Limb (tissue), 2 donors: ENCODE measurements at regions not wholly inside any gene's neighbourhood (a gene's known extent, or its start where the extent isn't known, plus 50 kb on each side); places are given as distances from the start of the nearest gene placed in this dataset.
A peak's percentile ranks its signal among the peaks of the same experiment; 100 is the strongest.

Source experiments
- DNase-seq, 2 donors: peaks; one replicate each; pipeline ENCODE4 v3.0.0-alpha.2; 2016; ENCODE audit errors: extremely low spot score in 2 of 2

DNA sequence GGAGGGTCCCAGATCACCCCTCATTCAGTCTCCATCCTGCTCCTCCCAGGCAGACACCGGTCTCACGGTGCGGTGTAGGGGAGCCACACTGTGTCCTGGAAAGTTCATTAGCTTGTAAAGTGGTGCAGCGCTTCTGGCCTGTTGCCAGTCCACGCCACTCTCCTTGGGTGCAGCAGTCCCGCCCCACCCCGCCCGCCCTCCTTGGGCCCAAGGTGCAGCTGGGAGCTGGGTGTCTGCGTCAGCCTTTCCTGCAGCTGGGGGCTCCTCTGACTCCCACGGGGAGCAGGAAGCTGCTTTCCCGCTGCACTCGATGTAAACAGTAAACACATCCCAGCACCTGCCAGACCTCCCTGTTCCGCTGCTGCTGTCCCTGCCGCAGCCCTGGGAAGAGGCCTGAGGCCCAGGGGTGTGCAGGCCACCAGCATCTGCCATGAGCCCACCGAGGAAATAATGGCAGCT is 53.8 kb upstream of the ASB18 start:
- no peak for DNase-seq

- no peak for DNase-seq
Observed at GRCh38 chr2:236318401-236318800, 54.2 kb upstream of the ASB18 start.

GRCh38 chr2:236319036-236319435 is 54.8 kb upstream of the ASB18 start:
- no peak for DNase-seq

DNA sequence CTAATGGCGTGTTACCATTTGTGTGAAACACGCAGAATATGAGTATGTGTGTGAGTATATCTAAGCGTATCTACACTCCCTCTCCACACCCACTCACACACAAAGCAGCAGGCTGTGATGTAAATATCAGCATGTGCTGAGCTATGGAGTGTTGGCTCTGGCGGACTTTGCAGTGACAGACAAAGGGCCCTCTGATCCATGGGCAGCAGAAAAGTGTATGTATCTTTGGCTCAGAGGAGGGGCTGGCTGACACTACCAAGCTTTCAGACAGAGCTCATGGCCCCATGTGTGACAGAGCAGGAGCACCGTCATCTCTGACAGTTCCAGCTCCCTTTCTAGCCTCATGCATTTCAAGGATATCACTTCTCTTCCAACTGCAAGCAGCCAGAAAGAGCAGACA is 57.2 kb upstream of the ASB18 start:
- DNase-seq, result no peak

DNA sequence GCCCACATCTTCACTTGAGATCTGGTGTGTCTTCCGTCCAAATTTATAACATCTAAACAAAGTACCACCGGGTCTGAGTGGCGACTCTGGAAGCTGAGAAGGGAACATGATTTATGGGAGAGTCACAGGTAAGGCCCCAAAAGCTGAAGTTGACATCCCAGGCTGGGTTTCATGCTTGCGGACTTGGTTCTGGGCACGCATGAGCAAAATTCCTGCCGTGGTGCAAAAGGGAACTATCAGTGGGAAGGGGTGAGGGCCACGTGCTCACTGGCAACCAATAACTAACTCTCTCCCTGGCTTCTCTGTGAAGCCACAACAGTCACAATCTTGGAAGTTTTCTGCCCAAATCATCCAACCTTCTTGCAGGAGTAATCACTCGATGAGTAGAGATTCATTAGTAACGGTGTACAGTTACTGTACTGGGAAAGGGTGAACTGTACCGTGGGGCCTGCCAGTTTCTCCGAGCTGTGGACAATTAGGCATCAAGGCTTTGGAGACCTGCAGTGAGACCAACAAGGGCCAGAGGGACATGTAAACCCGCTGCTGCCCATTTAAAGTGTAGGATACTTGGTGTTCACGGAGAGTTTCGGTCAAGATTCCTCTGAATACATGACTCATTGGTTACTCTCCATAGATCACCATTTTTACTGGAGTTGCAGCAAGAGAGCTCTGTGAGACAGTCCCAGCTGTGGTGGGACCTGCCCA is 69.4 kb upstream of the ASB18 start:
- no peak for DNase-seq

DNA sequence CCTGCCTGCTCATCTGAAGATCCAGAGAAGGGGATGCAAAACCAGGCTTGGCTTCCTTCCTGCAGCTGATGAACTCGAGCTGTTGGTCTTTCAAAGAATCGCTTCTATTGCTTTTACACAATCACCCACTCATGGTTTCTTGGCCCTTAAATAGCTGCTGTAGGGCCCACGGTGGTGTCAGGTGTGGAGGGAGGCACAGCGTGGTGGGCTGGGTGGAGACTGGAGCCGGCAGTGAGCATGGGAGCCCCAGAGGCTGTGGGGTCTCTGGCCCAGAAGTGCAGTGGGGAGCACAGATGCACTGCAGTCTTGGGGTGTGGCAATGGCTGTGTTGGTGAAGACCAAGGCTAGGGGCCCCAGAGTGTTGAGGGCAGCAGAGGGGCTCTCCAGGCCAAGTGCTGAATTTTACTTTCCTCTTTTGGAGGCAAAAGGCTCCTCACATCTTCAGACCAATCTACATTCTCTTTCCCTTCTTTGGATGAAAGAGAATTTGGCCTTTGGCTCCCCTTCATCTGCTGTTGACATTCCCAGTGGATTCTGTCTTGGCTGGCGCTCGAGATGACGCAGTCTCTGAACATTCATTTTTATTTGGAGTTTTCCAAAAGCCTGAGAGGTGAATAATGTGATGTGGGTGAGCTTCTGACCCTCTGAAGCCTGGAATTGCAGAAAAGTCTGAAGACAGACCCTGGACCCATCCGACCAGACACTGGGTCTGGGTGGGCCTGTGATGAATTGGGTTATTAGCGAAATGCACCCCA is 70.1 kb upstream of the ASB18 start:
- no peak for DNase-seq

DNA sequence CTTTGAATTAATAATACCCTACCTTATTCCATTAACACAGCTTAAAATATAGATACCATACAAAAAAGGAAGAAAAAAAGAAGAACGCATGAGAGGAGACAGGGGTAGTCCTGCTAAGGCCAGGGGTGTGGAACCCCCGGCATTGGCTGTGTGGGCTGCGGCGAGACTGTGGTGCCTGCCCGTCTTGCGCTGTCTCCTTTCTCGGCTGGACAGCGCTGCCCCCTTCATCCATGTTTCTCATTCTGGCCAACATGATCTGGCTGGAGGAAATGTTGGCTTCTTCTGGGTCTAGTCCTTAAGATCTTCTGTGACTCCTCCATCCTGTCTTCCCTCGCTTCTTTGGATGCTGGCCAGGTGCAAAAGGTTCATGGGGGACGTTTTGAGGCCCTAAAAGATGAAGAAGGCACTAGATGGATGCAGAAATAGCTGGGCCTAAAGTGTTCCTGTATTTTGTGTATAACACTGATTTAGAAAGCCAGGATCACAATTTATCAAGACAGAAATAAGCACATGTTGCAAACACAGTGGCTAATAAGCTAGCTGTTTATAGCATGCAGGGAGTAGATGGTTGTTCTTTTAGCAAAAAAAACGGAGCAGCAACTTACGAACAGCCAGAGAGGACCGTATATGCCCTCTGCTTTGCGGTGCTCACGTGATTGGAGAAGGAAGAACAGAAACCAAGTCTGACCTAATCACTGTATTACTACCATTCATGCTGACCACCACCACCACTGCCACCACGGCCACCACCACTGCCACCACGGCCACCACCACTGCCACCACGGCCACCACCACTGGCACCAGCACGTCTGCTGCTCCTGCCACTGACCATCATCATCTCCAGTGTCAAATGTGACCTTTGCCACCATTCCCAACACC is 71.7 kb upstream of the ASB18 start:
- no peak for DNase-seq

GRCh38 chr2:236336575-236337464 is 72.6 kb upstream of the ASB18 start:
- no peak for DNase-seq

DNA sequence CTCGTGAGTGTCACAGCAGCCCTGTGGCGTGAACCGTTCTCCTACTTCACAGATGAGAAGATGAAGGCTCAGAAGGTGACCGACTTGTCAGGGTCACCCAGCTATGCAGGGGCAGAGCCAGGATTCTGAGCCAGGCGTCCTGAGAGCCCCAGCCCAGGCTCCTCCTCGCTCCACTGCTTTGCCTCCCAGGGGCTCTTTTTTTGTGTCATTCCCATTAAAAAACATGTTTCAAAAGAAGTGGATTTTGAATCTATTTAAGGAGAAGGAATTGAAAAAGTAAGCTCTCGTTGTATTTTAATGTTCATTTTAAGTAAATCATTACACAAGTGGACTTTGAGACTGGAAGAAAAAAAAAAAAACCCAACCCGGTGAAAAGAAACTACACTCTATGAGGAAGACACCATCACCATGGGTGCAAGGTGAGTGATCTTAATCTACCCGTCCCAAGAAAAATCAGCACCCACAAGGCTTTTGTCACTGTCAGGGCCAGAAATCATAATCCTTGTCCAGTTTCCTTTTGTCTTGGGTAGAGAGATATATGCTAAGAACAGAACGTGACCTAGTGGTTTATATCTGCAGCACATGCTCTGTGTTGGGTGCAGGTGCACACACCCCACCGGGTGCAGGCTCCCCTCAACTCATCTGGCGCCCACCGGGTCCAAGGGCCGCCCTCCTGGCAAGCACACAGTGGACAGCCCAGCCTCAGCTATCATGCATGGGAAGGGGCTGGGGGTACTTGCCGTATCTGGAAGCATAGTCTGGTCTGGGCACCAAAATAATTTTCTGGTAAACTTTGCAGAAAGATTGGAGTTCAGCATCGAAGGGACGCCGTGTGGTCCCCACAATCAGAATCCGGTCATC is 73.5 kb upstream of the ASB18 start:
- no peak for DNase-seq

GRCh38 chr2:236338495-236339184 is 74.4 kb upstream of the ASB18 start:
- no peak for DNase-seq

DNA sequence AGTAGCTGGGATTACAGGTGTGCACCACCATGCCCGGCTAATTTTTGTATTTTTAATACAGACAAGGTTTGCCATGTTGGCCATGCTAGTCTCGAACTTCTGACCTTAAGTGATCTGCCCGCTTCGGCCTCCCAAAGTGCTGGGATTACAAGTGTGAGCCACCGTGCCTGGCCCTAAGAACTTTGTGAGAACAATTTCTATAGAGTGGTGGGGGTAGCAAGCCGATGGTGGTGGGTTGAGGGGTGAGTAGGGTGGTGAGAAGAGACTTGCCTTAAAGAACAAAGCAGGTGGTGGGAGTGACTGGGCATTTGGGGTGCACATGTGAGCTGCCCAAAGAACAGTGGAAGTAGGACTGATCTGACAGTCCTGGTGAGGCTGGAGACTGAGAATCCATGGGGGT is 76.0 kb upstream of the ASB18 start:
- DNase-seq, result no peak

- no peak for DNase-seq
Observed at GRCh38 chr2:236341067-236341466, 76.9 kb upstream of the ASB18 start.

GRCh38 chr2:236341721-236342120 is 77.5 kb upstream of the ASB18 start:
- DNase-seq, result no peak

DNA sequence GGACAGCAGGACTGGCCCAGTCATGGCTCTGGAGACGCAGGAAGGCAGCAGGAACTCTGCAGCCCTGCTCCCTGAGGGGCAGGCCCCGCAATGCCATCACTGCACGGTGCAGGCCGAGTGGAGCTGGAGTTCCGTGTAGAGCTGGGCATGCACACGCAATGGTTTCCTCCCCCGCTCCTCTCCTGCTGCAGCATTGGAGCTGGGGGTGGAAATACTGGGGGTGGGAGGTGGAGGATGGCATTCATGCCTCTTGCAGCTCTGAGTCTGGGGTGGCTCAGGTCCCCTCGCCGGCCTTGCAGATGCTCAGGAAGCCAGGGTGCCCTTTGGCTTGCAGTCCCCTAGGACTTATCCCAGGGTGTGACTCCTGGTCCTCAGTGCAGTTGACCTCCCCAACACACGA is 78.3 kb upstream of the ASB18 start:
- DNase-seq, result no peak

- DNase-seq, result no peak
Observed at GRCh38 chr2:236342951-236343350, 78.7 kb upstream of the ASB18 start.

DNA sequence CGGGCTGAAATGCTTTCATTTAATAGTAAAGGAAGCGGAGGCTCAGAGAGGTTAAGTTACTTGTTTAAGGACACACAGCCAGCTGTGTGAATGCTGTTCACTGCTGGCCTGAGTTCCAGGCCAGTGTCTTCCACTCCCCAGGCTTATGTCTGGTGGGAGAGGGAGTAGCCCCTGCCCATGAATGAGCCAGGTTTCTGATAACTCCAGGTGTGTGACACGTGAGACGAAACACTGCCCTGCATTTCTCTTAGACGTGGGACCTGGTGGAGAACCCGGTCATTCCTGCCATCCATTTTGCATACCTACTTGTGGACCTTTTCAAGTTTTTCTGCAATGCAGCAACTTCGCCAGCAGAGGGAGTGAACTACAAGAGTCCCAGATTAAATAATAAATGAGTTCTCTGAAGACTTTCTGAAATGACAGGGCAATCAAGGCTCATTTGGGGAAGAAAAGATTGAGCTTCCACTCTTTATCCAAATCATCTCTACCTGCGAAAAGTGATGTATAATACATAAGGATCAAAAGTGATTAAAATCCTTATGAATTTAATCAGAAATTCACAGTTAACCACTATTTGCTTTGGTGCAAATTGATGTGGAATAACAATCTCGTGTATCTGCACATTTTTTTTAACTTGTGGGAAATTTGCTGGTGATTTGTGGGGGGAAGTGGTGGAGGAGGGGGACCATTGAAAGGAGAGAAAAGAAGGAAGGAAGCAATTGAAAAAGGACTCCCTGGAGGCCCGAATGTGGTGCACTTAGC is 79.4 kb upstream of the ASB18 start:
- DNase-seq, result peak; percentile 62 to 64

GRCh38 chr2:236344446-236344845 is 80.2 kb upstream of the ASB18 start:
- no peak for DNase-seq

GRCh38 chr2:236345081-236345714 is 81.0 kb upstream of the ASB18 start:
- DNase-seq, result no peak
